DMS153 treated with DMSO at 0.1 percent for 48 hours (cell line): ENCODE measurements at regions not wholly inside any gene's neighbourhood (a gene's known extent, or its start where the extent isn't known, plus 50 kb on each side); places are given as distances from the start of the nearest gene placed in this dataset.
A peak's percentile ranks its signal among the peaks of the same experiment; 100 is the strongest.
"Not testable (repeated sequence)": the region's sequence is repeated elsewhere in the genome, so short reads cannot be mapped to it uniquely, and the experiment has no call there.

Experiments used
- DNase-seq: peaks from one replicate; lab custom pipeline; 2025; ENCODE audit not compliant: unreplicated experiment; lab: John Stamatoyannopoulos, UW

GRCh38 chr12:94862421-94862820 lies 141.1 kb downstream of the NDUFA12 start:
- DNase-seq: no peak

GRCh38 chr12:94856324-94856723 lies 147.2 kb downstream of the NDUFA12 start:
- no peak for DNase-seq

- DNase-seq: no peak
These were observed 147.6 kb downstream of the NDUFA12 start for GRCh38 chr12:94855853-94856252.

- DNase-seq: no peak
These were observed 152.0 kb downstream of the NDUFA12 start for GRCh38 chr12:94851396-94852028.

- no peak for DNase-seq
These were observed 154.0 kb downstream of the NDUFA12 start for GRCh38 chr12:94849411-94849976.

- no peak for DNase-seq
These were observed 154.5 kb downstream of the NDUFA12 start for GRCh38 chr12:94848966-94849365.

- DNase-seq: no peak
These were observed 158.4 kb downstream of the NDUFA12 start for GRCh38 chr12:94845110-94845509.

- DNase-seq: no peak
These were observed 159.0 kb downstream of the NDUFA12 start for GRCh38 chr12:94844452-94844851.

GRCh38 chr12:94841904-94842610 lies 161.4 kb downstream of the NDUFA12 start:
- DNase-seq: no peak

GRCh38 chr12:94841177-94841576 lies 162.3 kb downstream of the NDUFA12 start:
- DNase-seq: peak; percentile 79

GRCh38 chr12:94839347-94839746 lies 164.2 kb downstream of the NDUFA12 start:
- DNase-seq: no peak

GRCh38 chr12:94836952-94837670 lies 166.4 kb downstream of the NDUFA12 start:
- DNase-seq: not testable (repeated sequence)

GRCh38 chr12:94834036-94834625 lies 169.4 kb downstream of the NDUFA12 start:
- DNase-seq: no peak

GRCh38 chr12:94832780-94833681 lies 170.5 kb downstream of the NDUFA12 start:
- peak; percentile 53 for DNase-seq

- no peak for DNase-seq
These were observed 171.4 kb downstream of the NDUFA12 start for GRCh38 chr12:94832105-94832504.

GRCh38 chr12:94831081-94831751 lies 172.3 kb downstream of the NDUFA12 start:
- DNase-seq: no peak

- no peak for DNase-seq
These were observed 173.9 kb downstream of the NDUFA12 start for GRCh38 chr12:94829552-94829951.

GRCh38 chr12:94819011-94819410 lies 168.7 kb upstream of the TMCC3 start:
- no peak for DNase-seq

GRCh38 chr12:94817695-94818075 lies 167.3 kb upstream of the TMCC3 start:
- DNase-seq: no peak

GRCh38 chr12:94817201-94817600 lies 166.8 kb upstream of the TMCC3 start:
- DNase-seq: not testable (repeated sequence)
